Astrocyte of the spinal cord (primary cell): ENCODE measurements at regions not wholly inside any gene's neighbourhood (a gene's known extent, or its start where the extent isn't known, plus 50 kb on each side); places are given as distances from the start of the nearest gene placed in this dataset.

ENCODE experiments used
- DNase-seq: peaks from one replicate; pipeline ENCODE4 v3.0.0; 2011; ENCODE audit warnings: low read depth, low spot score
- H3K4me3 ChIP-seq: 2 replicates; pipeline ENCODE4 v1.5.1; 2011; ENCODE audit warnings: low read depth, mild to moderate bottlenecking, low read length, moderate library complexity
- CTCF ChIP-seq: IDR thresholded peaks from 2 replicates; pipeline ENCODE4 v1.5.1; 2012; ENCODE audit warnings: low read depth, mild to moderate bottlenecking, low read length, inconsistent platforms
- in situ Hi-C: cut with HindIII; loops from 2 replicates; pipeline ENCODE4 v1.10.0; 2017; ENCODE audit warnings: low sequenced_read_pairs

DNA sequence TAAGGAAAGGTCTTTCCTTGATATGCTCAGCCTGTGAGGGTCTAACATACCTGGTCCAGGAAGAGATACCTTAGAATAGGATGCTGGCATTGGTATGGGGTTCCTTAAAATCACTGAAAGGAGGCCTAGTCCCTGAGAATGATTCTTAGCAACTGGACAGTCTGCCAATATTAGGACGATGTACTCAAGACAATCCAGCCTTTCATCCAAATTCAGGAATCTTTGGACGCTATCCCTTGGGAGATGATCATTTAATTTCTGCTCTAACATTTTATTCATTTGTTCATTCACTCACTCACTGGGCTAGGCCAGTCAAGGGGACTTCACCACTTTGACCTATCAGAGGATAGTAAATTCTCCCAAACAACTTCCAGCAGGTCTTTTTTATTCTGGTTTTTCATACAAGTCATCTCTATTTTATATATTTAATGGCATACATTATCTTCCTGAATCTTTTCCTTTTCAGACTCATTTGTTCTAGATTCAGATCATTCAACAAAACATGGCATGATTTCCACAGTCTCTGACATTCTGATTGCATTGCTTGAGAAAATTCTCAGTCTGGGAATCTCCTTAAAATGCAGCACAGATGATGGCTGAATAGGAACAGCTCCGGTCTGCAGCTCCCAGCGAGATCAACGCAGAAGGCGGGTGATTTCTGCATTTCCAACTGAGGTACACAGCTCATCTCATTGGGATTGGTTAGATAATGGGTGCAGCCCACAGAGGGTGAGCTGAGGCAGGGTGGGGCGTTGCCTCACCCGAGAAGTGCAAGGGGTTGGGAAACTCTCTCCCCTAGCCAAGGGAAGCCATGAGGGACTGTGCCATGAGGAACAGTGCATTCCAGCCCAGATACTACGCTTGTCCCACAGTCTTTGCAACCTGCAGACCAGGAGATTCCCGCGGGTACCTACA, 118.0 kb upstream of the PRICKLE1 start:
- in situ Hi-C loops = no loop called here
- TF ChIP-seq CTCF = no peak
- DNase-seq = no peak
- no peak overlapping the region for H3K4me3 ChIP-seq

GRCh38 chr12:42706321-42706720, 116.8 kb upstream of the PRICKLE1 start:
- no peak overlapping the region for H3K4me3 ChIP-seq
- in situ Hi-C loops = no loop called here
- TF ChIP-seq CTCF = no peak
- no peak for DNase-seq

- DNase-seq = peak; percentile 97
- no peak overlapping the region for H3K4me3 ChIP-seq
- in situ Hi-C loops = no loop called here
- TF ChIP-seq CTCF = no peak
Measured at GRCh38 chr12:42705863-42706262, 116.3 kb upstream of the PRICKLE1 start.

DNA sequence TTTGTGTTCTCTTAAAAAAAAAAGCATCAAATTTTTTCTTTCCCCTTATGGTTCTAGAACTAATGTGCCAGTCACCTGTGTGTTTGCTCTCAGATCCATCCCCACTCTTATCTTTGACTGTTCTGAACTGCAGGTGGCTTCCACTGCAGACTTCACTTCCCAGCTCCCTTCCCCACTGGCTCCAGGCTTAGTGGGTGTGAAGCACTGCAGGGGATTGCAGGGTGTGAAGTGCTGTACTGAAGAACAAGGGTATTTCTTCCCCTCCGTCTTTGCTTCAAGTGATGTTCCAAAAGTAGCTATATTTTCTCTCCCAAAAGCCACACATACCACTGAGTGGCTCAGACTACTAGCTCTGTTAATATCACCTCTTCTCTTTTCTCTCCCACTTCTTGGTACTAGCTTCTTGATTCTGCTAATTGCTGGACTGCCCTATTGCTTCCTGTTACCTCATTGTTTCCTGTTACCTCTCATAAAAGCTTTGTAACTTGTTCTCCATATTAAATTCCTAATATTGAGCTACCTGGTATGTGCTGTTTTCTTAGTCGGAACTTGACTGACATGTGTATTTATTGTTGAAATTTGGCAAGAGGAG, 115.4 kb upstream of the PRICKLE1 start:
- TF ChIP-seq CTCF = no peak
- in situ Hi-C loops = no loop called here
- no peak for DNase-seq
- H3K4me3 ChIP-seq = no peak overlapping the region

DNA sequence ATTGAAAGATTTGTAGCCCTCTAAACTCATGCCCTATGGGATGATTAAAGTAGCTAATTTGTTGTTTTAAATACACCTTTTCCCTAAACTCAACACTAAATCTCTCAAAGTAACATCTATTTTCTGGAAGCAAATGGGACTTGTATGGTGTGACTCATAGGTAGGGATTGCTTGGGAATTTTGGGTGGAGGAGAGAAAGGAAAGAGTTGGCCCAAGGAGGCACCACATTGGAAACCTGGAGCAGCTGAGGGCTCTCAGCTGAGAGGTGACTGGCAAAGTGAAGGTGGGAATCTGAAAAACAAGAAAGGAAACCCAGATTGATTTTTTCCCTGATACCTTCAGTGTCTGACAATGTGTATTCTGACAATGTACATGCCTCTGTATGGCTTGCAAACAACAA, 114.8 kb upstream of the PRICKLE1 start:
- TF ChIP-seq CTCF = no peak
- DNase-seq = no peak
- in situ Hi-C loops = no loop called here
- no peak overlapping the region for H3K4me3 ChIP-seq

GRCh38 chr12:42701084-42701483, 111.5 kb upstream of the PRICKLE1 start:
- in situ Hi-C loops = no loop called here
- no peak for DNase-seq
- TF ChIP-seq CTCF = no peak
- H3K4me3 ChIP-seq = no peak overlapping the region
